Posterior vena cava (tissue), 2 donors: ENCODE measurements at regions not wholly inside any gene's neighbourhood (a gene's known extent, or its start where the extent isn't known, plus 50 kb on each side); places are given as distances from the start of the nearest gene placed in this dataset.
"Not testable (repeated sequence)": the region's sequence is repeated elsewhere in the genome, so short reads cannot be mapped to it uniquely, and the experiment has no call there.

Experiments
- DNase-seq: peaks from one replicate; pipeline ENCODE4 v3.0.0-alpha.2; 2020; ENCODE audit warnings: low spot score
- intact Hi-C, 2 donors: fragments of 100-400 bp; cut with DNase I; formaldehyde crosslinking; loops; one replicate each; pipeline versions ENCODE4 v1.14.1 to v1.14.2; 2022 to 2023
- donor health status: DM: yes; HTN: yes; CAD: no.
- donor health status: DM: yes; HTN: yes; CAD: no.

- DNase-seq, intact Hi-C loops: not testable (repeated sequence)
Measured at GRCh38 chr3:75840160-75840559, 54.8 kb upstream of the ZNF717 start.

- DNase-seq, intact Hi-C loops: not testable (repeated sequence)
Measured at GRCh38 chr3:75850301-75851008, 65.1 kb upstream of the ZNF717 start.

GRCh38 chr3:75863130-75863529, 77.8 kb upstream of the ZNF717 start:
- intact Hi-C loops, result no loop called here
- DNase-seq, result no peak

GRCh38 chr3:75863878-75864277, 78.5 kb upstream of the ZNF717 start:
- intact Hi-C loops, result no loop called here

GRCh38 chr3:75883719-75884118, 98.4 kb upstream of the ZNF717 start:
- DNase-seq, intact Hi-C loops: not testable (repeated sequence)

More at GRCh38 chr3:75863878-75864277, 78.5 kb upstream of the ZNF717 start:
- DNase-seq, result no peak

GRCh38 chr3:75886971-75887526, 101.7 kb upstream of the ZNF717 start:
- no peak for DNase-seq
- intact Hi-C loops, result no loop called here

GRCh38 chr3:75894234-75894633, 108.9 kb upstream of the ZNF717 start:
- intact Hi-C loops, result no loop called here
- DNase-seq, result no peak

- DNase-seq, result no peak
- intact Hi-C loops, result no loop called here
Measured at GRCh38 chr3:75896265-75896664, 110.9 kb upstream of the ZNF717 start.

- intact Hi-C loops, DNase-seq: not testable (repeated sequence)
Measured at GRCh38 chr3:75901446-75901845, 116.1 kb upstream of the ZNF717 start.

GRCh38 chr3:75906555-75907112, 121.3 kb upstream of the ZNF717 start:
- DNase-seq, result peak; percentile 77
- intact Hi-C loops, result no loop called here

GRCh38 chr3:75913800-75914350, 128.5 kb upstream of the ZNF717 start:
- intact Hi-C loops, result no loop called here
- DNase-seq, result no peak

GRCh38 chr3:75914741-75915140, 129.4 kb upstream of the ZNF717 start:
- intact Hi-C loops, DNase-seq: not testable (repeated sequence)

- intact Hi-C loops, result no loop called here
- no peak for DNase-seq
Measured at GRCh38 chr3:75938921-75939320, 153.6 kb upstream of the ZNF717 start.

- intact Hi-C loops, result no loop called here
- no peak for DNase-seq
Measured at GRCh38 chr3:75951941-75952340, 166.6 kb upstream of the ZNF717 start.

- DNase-seq, intact Hi-C loops: not testable (repeated sequence)
Measured at GRCh38 chr3:75960031-75960430, 174.7 kb upstream of the ZNF717 start.

- DNase-seq, intact Hi-C loops: not testable (repeated sequence)
Measured at GRCh38 chr3:75962054-75962453, 176.7 kb upstream of the ZNF717 start.

GRCh38 chr3:75967071-75967470, 181.7 kb upstream of the ZNF717 start:
- DNase-seq, result no peak
- intact Hi-C loops, result no loop called here

GRCh38 chr3:75978686-75979085, 193.3 kb upstream of the ZNF717 start:
- intact Hi-C loops, result no loop called here
- no peak for DNase-seq

GRCh38 chr3:75981401-75981800, 196.1 kb upstream of the ZNF717 start:
- intact Hi-C loops, result no loop called here
- no peak for DNase-seq

- no peak for DNase-seq
- intact Hi-C loops, result no loop called here
Measured at GRCh38 chr3:75982151-75982550, 196.8 kb upstream of the ZNF717 start.

GRCh38 chr3:75983111-75983510, 197.8 kb upstream of the ZNF717 start:
- intact Hi-C loops, result no loop called here

More at GRCh38 chr3:75983111-75983510, 197.8 kb upstream of the ZNF717 start:
- no peak for DNase-seq
